HG03135 (cell line): ENCODE measurements at regions not wholly inside any gene's neighbourhood (a gene's known extent, or its start where the extent isn't known, plus 50 kb on each side); places are given as distances from the start of the nearest gene placed in this dataset.

Experiments used
- ATAC-seq: cut with Tn5 transposase; IDR thresholded peaks from one replicate; pipeline ENCODE4 v1.9.1; 2021; ENCODE audit warnings: mild to moderate bottlenecking, moderate library complexity; ENCODE audit not compliant: unreplicated experiment

DNA sequence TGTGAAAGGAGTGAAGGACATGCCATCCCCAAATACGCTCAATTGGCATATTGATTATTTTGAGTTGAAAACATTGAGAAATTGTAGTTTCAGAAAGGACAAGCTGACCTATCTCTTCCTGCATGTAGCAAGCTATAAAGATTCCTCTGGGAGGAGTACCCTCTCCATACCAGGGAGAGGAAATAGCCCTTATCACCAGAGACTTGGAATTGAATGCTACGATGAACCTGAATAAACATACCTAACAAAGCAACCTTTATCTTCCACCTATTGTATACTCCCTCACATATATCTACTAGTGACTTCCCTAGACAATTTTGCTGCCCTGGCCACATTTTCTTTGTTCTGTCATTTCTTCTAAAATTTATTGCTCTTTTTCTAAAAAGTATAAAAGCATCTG is 150.2 kb upstream of the EEPD1 start:
- ATAC-seq: no peak

DNA sequence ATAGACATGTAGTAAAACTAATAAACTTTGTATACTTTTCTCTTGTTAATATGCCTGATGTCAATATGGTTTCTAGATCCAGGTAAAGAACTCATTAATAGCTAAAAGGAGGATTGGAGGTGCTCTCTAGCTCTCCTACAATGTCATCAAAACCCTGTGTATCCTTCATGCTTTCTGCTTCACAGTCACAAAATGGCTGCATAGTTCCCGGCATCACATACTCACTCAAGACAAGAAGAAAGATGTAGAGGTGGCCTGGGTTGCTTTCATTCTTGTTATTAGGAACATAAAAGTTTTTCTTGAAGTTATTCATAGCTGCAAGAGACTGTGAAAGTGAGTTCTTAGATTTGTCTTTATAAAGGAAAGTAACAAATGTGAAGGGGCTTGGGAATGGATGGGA is 149.7 kb upstream of the EEPD1 start:
- ATAC-seq: no peak

DNA sequence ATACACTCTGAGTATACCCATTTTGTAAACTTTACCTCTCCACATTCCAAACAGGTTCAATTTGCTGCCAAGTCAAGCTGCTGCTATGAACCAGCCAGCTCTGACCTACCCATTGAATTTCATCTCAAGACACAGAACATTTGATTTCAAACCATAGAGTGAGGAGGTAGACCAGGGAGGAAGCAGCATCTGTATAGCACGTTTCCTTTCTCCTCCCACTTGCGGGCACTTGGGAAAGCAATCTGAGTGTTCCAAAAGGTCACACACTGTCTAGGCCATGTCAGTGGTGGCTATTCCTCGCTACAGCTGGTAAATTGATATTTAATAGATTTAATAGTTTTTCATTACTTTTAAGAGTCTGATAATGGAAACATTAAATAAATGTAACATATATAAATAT is 147.8 kb upstream of the EEPD1 start:
- no peak for ATAC-seq

GRCh38 chr7:36005876-36006275 is 147.2 kb upstream of the EEPD1 start:
- no peak for ATAC-seq

DNA sequence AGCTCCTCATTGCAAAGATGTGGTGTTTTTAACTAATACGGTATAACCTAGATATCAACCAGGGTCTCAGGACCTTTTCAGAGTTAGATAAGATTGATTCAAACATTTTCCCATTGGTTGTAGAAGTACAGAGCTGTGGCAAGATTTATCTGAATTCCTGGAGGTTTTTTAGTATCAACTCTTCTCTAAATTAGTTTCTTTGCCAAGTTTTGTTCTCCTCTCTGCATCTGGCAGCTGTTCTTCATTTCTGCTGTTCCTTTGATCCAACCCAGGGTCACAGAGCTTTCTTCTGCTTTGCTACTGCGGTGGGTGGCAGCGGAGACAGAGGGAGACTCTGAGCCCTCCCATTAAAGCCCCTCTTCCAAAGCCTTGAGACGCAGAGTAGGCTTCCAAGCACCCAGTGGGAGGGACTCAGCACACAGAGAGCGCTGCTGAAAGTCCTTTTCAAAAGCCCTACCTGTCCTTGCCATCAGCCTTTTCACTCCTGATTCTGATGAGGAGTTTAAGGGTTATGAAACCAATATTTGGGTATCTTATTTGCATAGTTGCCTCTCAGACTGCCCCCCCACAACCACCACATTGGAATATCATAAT is 146.3 kb upstream of the EEPD1 start:
- no peak for ATAC-seq

DNA sequence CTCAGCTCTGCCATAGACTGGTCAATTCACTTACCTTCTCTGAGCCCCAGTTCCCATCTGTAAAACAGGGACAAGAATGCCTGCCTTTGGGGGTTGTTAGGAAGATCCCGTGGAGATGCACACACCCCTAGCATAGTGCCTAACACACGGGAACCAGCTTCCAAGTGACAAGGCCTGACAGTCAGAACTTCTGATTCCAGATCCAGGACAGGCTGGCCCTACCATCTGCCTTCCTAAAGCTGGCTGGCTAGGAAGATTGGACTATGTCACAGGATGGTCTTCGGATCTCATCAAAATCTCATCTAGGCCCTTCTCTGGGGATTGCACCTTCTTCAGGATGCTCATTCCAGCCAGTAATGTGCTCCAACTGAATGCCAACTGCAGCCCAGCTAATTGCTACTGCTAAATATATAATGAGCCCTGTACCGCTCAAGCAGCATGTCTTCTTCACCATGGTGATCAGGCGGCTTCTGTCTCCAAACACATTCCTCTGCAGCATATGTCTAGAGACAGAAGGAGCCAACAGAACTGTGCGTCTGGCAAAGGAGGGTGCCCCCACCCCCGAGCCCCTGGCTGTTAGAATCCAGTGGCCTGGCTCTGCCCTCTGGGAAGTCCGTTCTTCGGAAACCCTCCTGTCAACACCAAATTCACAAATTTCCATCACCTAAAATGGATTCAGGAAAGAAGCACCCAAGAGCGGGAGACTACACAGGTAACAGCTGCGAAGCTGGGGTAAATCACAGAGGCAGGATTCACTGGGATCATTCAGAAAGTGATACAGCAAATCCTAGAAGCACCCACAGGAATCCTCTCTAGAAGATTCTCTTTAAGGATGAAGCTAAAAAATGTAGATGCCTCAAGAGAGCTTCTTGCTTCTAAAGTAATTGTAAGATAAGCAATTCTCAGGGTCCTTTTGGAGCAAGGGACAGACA is 142.1 kb upstream of the EEPD1 start:
- ATAC-seq: no peak

DNA sequence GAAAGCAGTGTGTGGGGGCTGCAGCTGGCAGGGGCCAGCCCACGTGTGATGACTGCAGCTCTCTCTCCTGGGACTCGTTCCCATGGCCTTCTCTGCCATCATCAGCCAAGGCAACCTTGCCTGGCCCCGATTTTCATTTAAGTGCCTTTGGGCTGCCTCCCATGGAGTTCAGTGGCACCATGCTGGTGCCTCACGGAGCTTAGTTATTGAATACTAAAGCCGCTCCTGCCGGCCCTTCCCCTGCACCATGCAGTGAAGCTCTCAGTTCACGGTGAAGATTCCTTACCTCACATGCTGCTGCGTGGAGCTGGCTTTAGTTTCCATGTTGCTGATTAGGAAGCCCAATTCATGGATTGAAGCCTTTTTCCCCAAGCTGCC is 141.5 kb upstream of the EEPD1 start:
- ATAC-seq: no peak

GRCh38 chr7:36013246-36014014 is 139.6 kb upstream of the EEPD1 start:
- ATAC-seq: no peak

DNA sequence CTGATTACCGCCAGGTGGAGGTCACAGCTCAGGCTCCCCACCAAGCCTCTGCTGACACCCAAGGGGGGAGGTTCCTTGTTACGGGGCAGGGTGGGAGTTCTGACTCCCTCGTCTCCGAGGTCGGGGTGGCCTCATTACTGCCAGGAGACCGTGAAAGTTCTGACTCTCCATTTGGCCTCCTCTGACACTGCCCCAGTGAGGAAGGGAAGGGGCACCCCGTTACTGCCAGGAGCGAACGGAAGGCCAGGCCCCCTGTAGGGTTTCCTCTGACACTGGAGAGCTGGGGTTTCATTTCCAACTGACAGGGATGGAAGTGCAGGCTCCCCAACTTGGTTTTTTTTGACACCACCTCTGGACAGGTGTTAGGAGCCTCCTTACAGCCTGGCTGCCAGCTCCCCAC is 138.1 kb upstream of the EEPD1 start:
- ATAC-seq: no peak

- no peak for ATAC-seq
Measured at GRCh38 chr7:36015733-36016132, 137.3 kb upstream of the EEPD1 start.

DNA sequence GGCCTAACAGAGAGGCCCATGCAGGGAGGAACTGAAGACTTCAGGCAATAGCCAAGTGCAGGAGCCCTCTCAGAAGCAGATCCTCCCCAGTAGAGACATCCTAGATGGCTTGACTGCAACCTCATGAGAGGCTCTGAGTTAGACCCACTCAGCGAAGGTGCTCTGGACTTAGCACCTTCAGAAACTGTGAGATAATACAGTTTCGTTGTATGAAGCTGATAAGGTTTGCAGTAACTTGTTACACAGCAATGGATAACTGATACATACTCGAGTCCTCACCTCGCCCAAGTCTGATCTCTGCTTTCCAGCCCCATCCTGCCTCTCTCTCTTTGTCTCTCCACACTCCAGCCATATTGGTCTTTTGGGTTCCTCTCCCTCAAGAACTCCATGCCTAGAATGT is 136.4 kb upstream of the EEPD1 start:
- ATAC-seq: no peak

- ATAC-seq: no peak
Measured at GRCh38 chr7:36017111-36017510, 135.9 kb upstream of the EEPD1 start.

- ATAC-seq: no peak
Measured at GRCh38 chr7:36018816-36019484, 134.1 kb upstream of the EEPD1 start.

- ATAC-seq: no peak
Measured at GRCh38 chr7:36019538-36019937, 133.5 kb upstream of the EEPD1 start.

- no peak for ATAC-seq
Measured at GRCh38 chr7:36019980-36020379, 133.1 kb upstream of the EEPD1 start.

- no peak for ATAC-seq
Measured at GRCh38 chr7:36021367-36021766, 131.7 kb upstream of the EEPD1 start.

DNA sequence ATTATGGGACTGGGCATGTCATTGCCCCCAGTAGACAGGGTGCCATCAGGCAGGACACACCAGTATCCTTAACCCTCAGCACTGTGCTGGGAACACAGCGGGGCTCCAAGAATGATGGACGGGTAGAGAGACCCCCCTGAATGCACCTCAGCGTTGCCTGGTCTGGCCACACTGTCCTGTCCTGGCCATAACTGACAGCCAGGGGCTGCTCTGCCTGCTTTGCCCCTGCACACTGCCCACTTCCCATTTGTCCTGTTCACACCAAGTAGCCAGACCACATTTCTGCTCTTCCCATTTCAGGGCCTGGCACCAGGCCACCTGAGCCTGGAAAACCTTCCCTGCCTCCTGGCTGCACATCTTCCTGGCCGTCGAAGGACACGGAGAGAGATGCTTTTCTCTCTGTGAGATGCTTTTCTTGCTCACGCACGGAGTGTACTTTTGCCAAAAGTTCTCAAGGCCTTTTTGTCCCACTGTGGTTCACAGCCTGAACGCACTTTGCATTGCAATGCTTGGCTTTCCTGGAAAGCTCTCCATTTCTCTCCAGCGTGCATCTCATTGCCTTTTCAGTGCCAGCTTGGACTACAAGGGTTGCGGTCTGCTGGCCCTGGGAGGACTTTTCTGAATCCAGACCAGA is 131.0 kb upstream of the EEPD1 start:
- ATAC-seq: no peak

- ATAC-seq: no peak
Measured at GRCh38 chr7:36023033-36023560, 130.0 kb upstream of the EEPD1 start.

DNA sequence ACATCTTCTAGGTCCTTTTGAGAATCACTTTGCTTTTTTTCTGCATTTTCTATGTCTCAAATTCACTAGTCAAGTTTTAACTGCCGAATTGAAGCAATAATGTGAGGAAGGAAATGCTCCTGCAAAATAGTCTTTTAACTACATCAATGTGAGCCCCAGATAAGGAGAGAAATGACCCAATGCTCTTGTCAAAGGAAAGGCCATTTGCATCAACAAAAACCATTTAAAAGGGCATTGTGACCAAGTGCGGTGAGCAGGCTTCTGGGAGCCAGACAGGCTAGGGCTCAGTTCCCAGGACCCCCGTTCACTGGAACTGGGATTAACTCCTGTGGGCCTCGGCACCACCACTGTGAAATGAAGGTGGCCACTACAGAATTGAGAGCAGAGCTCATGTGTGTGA is 127.9 kb upstream of the EEPD1 start:
- ATAC-seq: no peak

DNA sequence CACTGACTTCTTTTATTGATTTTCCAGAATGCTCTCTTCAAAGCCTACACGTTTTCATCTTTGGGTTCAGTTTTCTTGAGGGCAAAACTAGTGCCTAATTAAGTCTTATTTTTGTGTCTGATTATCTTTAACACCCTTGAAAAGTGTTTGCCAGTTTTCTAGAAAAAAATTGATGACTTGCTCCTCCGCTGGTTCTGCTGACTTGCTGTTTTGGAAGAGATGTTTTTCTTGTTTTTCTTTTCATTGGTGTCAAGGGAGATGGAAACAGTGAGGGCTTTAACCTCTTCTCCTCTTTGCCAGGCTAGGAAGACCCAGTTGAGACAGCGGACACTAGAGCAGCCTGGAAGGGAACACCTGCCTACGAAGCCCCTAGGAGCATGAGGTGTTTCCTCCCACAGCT is 123.7 kb upstream of the EEPD1 start:
- ATAC-seq: no peak
